GM12878 (cell line): ENCODE measurements at regions not wholly inside any gene's neighbourhood (a gene's known extent, or its start where the extent isn't known, plus 50 kb on each side); places are given as distances from the start of the nearest gene placed in this dataset.

Experiments
- ATAC-seq: fragments of 200-7000 bp; cut with Tn5 transposase; 3 replicates; pipeline ENCODE4 v1.9.1; 2020; ENCODE audit warnings: mild to moderate bottlenecking, moderate library complexity
- BruUV-seq: library from RNA; stranded (reverse); fragments of 400-500 nt; replicated peaks from 2 replicates; lab custom pipeline; 2021; lab: Mats Ljungman, UMichigan
- CTCF ChIA-PET: fragments of 300-600 bp; sonication (Branson Sonifier 250); formaldehyde crosslinking; extraction: SDS; loops from one replicate; lab custom pipeline; 2021; ENCODE audit warnings: inconsistent platforms; lab: Yijun Ruan, JAX
- POLR2A ChIA-PET: fragments of 350-600 bp; formaldehyde crosslinking; extraction: SDS; loops from one replicate; lab custom pipeline; 2021; ENCODE audit warnings: inconsistent platforms; lab: Charles Lee
- RAD21 ChIA-PET: fragments of 300-600 bp; sonication (Branson Sonifier 250); formaldehyde crosslinking; loops from one replicate; lab custom pipeline; 2023; ENCODE audit warnings: antibody characterized with exemption; ENCODE audit not compliant: unreplicated experiment; lab: Charles Lee
- SMC1A ChIA-PET: fragments of 300-600 bp; sonication (Branson Sonifier 250); formaldehyde crosslinking; loops from one replicate; lab custom pipeline; 2023; ENCODE audit not compliant: unreplicated experiment, uncharacterized antibody; lab: Charles Lee
- DNase-seq: peaks from one replicate; pipeline ENCODE4 v3.0.0-alpha.2; 2011; ENCODE audit warnings: low read depth, low spot score
- FAIRE-seq: peaks from 3 replicates; lab custom pipeline; 2011; peaks lifted over from hg19 to GRCh38; lab: Jason Lieb, UNC
- H2AFZ ChIP-seq: 2 replicates; pipeline ENCODE4 v1.6.0; 2011; ENCODE audit warnings: low read depth, low read length, control low read depth; ENCODE audit not compliant: control insufficient read depth
- H3K27ac ChIP-seq: 2 replicates; pipeline ENCODE4 v1.5.1; 2011; ENCODE audit warnings: control low read depth; ENCODE audit not compliant: control insufficient read depth, insufficient read depth
- H3K27me3 ChIP-seq, 2 experiments: replicated peaks in 1 of 2; 2 replicates each; pipeline versions ENCODE4 v1.6.0 to v1.6.1; 2011; ENCODE audit warnings: low read length in 1 of 2; ENCODE audit not compliant: control insufficient read depth in 2 of 2, insufficient read depth in 2 of 2
- H3K36me3 ChIP-seq, 2 experiments: 2 replicates each; pipeline ENCODE4 v1.5.1; 2011; ENCODE audit warnings: low read length in 1 of 2; ENCODE audit not compliant: control insufficient read depth in 2 of 2, insufficient read depth in 2 of 2
- H3K4me1 ChIP-seq: 2 replicates; pipeline ENCODE4 v1.6.1; 2011; ENCODE audit warnings: mild to moderate bottlenecking, low read length, moderate library complexity, mixed read lengths; ENCODE audit not compliant: control insufficient read depth, insufficient read depth
- H3K4me2 ChIP-seq: 2 replicates; pipeline ENCODE4 v1.6.0; 2011; ENCODE audit warnings: control low read depth; ENCODE audit not compliant: control insufficient read depth, insufficient read depth
- H3K4me3 ChIP-seq: fragments of 200-600 bp; sonication (generic); 2 replicates; pipeline ENCODE4 v1.5.1; 2016
- H3K79me2 ChIP-seq: 2 replicates; pipeline ENCODE4 v1.6.0; 2011; ENCODE audit warnings: low read length; ENCODE audit not compliant: control insufficient read depth, insufficient read depth
- H3K9ac ChIP-seq: 2 replicates; pipeline ENCODE4 v1.8.0; 2011; ENCODE audit warnings: low read length, control low read depth, mixed read lengths; ENCODE audit not compliant: control insufficient read depth, insufficient read depth
- H3K9me3 ChIP-seq: replicated peaks from 3 replicates; pipeline ENCODE4 v1.5.1; 2011; ENCODE audit warnings: mild to moderate bottlenecking, low read length; ENCODE audit not compliant: control insufficient read depth, insufficient read depth
- H4K20me1 ChIP-seq: 2 replicates; pipeline ENCODE4 v1.6.0; 2011; ENCODE audit not compliant: control insufficient read depth, insufficient read depth
- BCLAF1 ChIP-seq: fragments of 450-650 bp; IDR thresholded peaks from 2 replicates; pipeline ENCODE4 v1.6.1; 2017; ENCODE audit warnings: antibody characterized with exemption, mild to moderate bottlenecking, moderate library complexity
- CHD2 ChIP-seq: IDR thresholded peaks from 2 replicates; pipeline ENCODE4 v1.6.1; 2011; ENCODE audit warnings: low read depth, low read length, improper control_type of control experiment, borderline replicate concordance
- CHD4 ChIP-seq: fragments of 200-600 bp; sonication (generic); IDR thresholded peaks from 2 replicates; pipeline ENCODE4 v1.6.1; 2016; ENCODE audit warnings: mild to moderate bottlenecking
- CREM ChIP-seq: IDR thresholded peaks from 2 replicates; pipeline ENCODE4 v1.6.1; 2014; ENCODE audit warnings: antibody characterized with exemption, low read depth
- CUX1 ChIP-seq: IDR thresholded peaks from 2 replicates; pipeline ENCODE4 v1.6.1; 2012; ENCODE audit warnings: improper control_type of control experiment, low read depth, low read length; ENCODE audit not compliant: insufficient replicate concordance
- HCFC1 ChIP-seq: fragments of 150-350 bp; IDR thresholded peaks from 2 replicates; pipeline ENCODE4 v1.6.1; 2014; ENCODE audit warnings: low read length
- IRF4 ChIP-seq: IDR thresholded peaks from 2 replicates; pipeline ENCODE4 v1.6.1; 2011; ENCODE audit warnings: low read depth, low read length
- JUND ChIP-seq: IDR thresholded peaks from 2 replicates; pipeline ENCODE4 v1.6.1; 2012; ENCODE audit warnings: low read depth, mild to moderate bottlenecking, low read length, improper control_type of control experiment, moderate library complexity
- MEF2B ChIP-seq: fragments of 450-650 bp; IDR thresholded peaks from 2 replicates; pipeline ENCODE4 v1.6.1; 2018; ENCODE audit warnings: mild to moderate bottlenecking, moderate library complexity; ENCODE audit not compliant: partially characterized antibody, poor library complexity, severe bottlenecking
- MTA2 ChIP-seq: fragments of 450-650 bp; IDR thresholded peaks from 2 replicates; pipeline ENCODE4 v1.6.1; 2016; ENCODE audit warnings: low read depth, mild to moderate bottlenecking, moderate library complexity
- PKNOX1 ChIP-seq: fragments of 450-650 bp; IDR thresholded peaks from 2 replicates; pipeline ENCODE4 v1.6.1; 2016; ENCODE audit warnings: mild to moderate bottlenecking
- POU2F2 ChIP-seq: IDR thresholded peaks from 3 replicates; pipeline ENCODE4 v1.6.1; 2011; ENCODE audit warnings: low read depth, mild to moderate bottlenecking, low read length, borderline replicate concordance
- SMAD1 ChIP-seq: fragments of 450-650 bp; IDR thresholded peaks from 2 replicates; pipeline ENCODE4 v1.6.1; 2018; ENCODE audit warnings: mild to moderate bottlenecking, low read depth; ENCODE audit not compliant: partially characterized antibody
- SMAD5 ChIP-seq: IDR thresholded peaks from 2 replicates; pipeline ENCODE4 v1.6.1; 2016; ENCODE audit warnings: antibody characterized with exemption, low read depth
- ZNF274 ChIP-seq: IDR thresholded peaks from one replicate; pipeline ENCODE4 v1.8.0; 2011; ENCODE audit not compliant: insufficient read length, insufficient read depth
- ZSCAN29 ChIP-seq: fragments of 450-650 bp; IDR thresholded peaks from 2 replicates; pipeline ENCODE4 v1.6.1; 2017; ENCODE audit warnings: mild to moderate bottlenecking, moderate library complexity
- WGBS: methylation state at CpG from one replicate; pipeline ENCODE4 v1.1.6; 2016; ENCODE audit warnings: low lambda C conversion rate; ENCODE audit not compliant: insufficient replicate concordance, insufficient coverage; ENCODE audit errors: missing lambda C conversion rate; 5-methylcytosine and 5-hydroxymethylcytosine counted together
- in situ Hi-C: fragments of 300-500 bp; cut with MboI; formaldehyde crosslinking; loops from 9 replicates; pipeline ENCODE4 v1.14.3; 2018; ENCODE audit warnings: mixed read lengths
- intact Hi-C: fragments of 100-400 bp; cut with micrococcal nuclease; formaldehyde crosslinking; loops from one replicate; pipeline ENCODE4 v1.14.2; 2022; ENCODE audit not compliant: unreplicated experiment

- ChIA-PET RAD21 (no interaction called here), CTCF (no interaction called here)
- no peak for TF ChIP-seq SMAD1
- TF ChIP-seq PKNOX1 = no peak
- TF ChIP-seq MTA2 = no peak
- no peak for TF ChIP-seq IRF4
- no peak for TF ChIP-seq CHD2
- TF ChIP-seq ZNF274 = no peak
- TF ChIP-seq CREM = no peak
- no peak for TF ChIP-seq CUX1
- no peak for TF ChIP-seq BCLAF1
- no peak for TF ChIP-seq JUND
- TF ChIP-seq ZSCAN29 = no peak
- no peak for TF ChIP-seq MEF2B
- no peak for TF ChIP-seq SMAD5
- TF ChIP-seq CHD4 = no peak
- no peak for TF ChIP-seq HCFC1
- TF ChIP-seq POU2F2 = no peak
Measured at GRCh38 chr6:170052991-170053821, 237.7 kb downstream of the DLL1 start.

More at GRCh38 chr6:170052991-170053821, 237.7 kb downstream of the DLL1 start:
- FAIRE-seq (no peak), ATAC-seq (no peak), DNase-seq (no peak)
- no peaks in the 10 kb centered on the region for H3K4me1 ChIP-seq
- H3K9me3 ChIP-seq = no peaks in the 10 kb centered on the region; the same call in 2 of the 3 replicates
- H3K4me3 ChIP-seq = no peak overlapping the region
- no peak overlapping the region for H3K9ac ChIP-seq
- intact Hi-C loops = no loop called here
- no peaks in the 10 kb centered on the region for H3K79me2 ChIP-seq
- no peaks in the 10 kb centered on the region for H3K27me3 ChIP-seq
- no peak overlapping the region for H2AFZ ChIP-seq
- H3K4me2 ChIP-seq = no peak overlapping the region
- in situ Hi-C loops = no loop called here
- H3K27ac ChIP-seq = no peak overlapping the region
- POLR2A ChIA-PET = no interaction called here
- H4K20me1 ChIP-seq = no peaks in the 10 kb centered on the region
- 66% methylated on average over 27 of the region's 27 CpGs for WGBS
- H3K36me3 ChIP-seq = no peaks in the 10 kb centered on the region
- no TSS peak for BruUV-seq
- SMC1A ChIA-PET = no interaction called here
